Astrocyte (in vitro differentiated cells and primary cell): ENCODE measurements at regions not wholly inside any gene's neighbourhood (a gene's known extent, or its start where the extent isn't known, plus 50 kb on each side); places are given as distances from the start of the nearest gene placed in this dataset.

Experiments used
- DNase-seq: peaks from one replicate; pipeline ENCODE4 v3.0.0-alpha.2; 2010; ENCODE audit warnings: low read depth
- FAIRE-seq: peaks from 2 replicates; lab custom pipeline; 2011; peaks lifted over from hg19 to GRCh38; lab: Jason Lieb, UNC
- H2AFZ ChIP-seq: 2 replicates; pipeline ENCODE4 v1.6.0; 2012; ENCODE audit warnings: low read depth, low read length, inconsistent platforms
- H3K27ac ChIP-seq: 2 replicates; pipeline ENCODE4 v1.5.1; 2011; ENCODE audit warnings: low read depth, low read length, inconsistent platforms
- H3K27me3 ChIP-seq: 2 replicates; pipeline ENCODE4 v1.6.0; 2011; ENCODE audit warnings: low read length, inconsistent platforms; ENCODE audit not compliant: insufficient read depth
- H3K36me3 ChIP-seq: 2 replicates; pipeline ENCODE4 v1.5.1; 2011; ENCODE audit warnings: low read length, inconsistent platforms; ENCODE audit not compliant: insufficient read depth
- H3K4me1 ChIP-seq: 2 replicates; pipeline ENCODE4 v1.5.1; 2011; ENCODE audit warnings: low read length, inconsistent platforms; ENCODE audit not compliant: insufficient read depth
- H3K4me2 ChIP-seq: 2 replicates; pipeline ENCODE4 v1.6.0; 2012; ENCODE audit warnings: low read length, inconsistent platforms
- H3K4me3 ChIP-seq: 2 replicates; pipeline ENCODE4 v1.5.1; 2011; ENCODE audit warnings: low read depth, mild to moderate bottlenecking, low read length, inconsistent platforms; ENCODE audit not compliant: insufficient read depth
- H3K79me2 ChIP-seq: 2 replicates; pipeline ENCODE4 v1.6.0; 2012; ENCODE audit warnings: mild to moderate bottlenecking, low read length, inconsistent platforms; ENCODE audit not compliant: insufficient read depth
- H3K9ac ChIP-seq: 2 replicates; pipeline ENCODE4 v1.6.0; 2012; ENCODE audit warnings: mild to moderate bottlenecking, low read length, inconsistent platforms
- H3K9me3 ChIP-seq: 2 replicates; pipeline ENCODE4 v1.5.1; 2012; ENCODE audit warnings: low read depth, mild to moderate bottlenecking, low read length, inconsistent platforms; ENCODE audit not compliant: insufficient read depth
- H4K20me1 ChIP-seq: 2 replicates; pipeline ENCODE4 v1.6.0; 2012; ENCODE audit warnings: low read length, inconsistent platforms; ENCODE audit not compliant: insufficient read depth
- H3K27ac Mint-ChIP-seq: one replicate; pipeline ENCODE4 v1.8.0; 2021; ENCODE audit warnings: mild to moderate bottlenecking, mixed read lengths; ENCODE audit not compliant: unreplicated experiment
- H3K27me3 Mint-ChIP-seq: one replicate; pipeline ENCODE4 v1.8.0; 2021; ENCODE audit warnings: low read depth, mixed read lengths; ENCODE audit not compliant: unreplicated experiment
- H3K36me3 Mint-ChIP-seq: one replicate; pipeline ENCODE4 v1.8.0; 2021; ENCODE audit warnings: low read depth, mixed read lengths; ENCODE audit not compliant: unreplicated experiment
- H3K4me1 Mint-ChIP-seq: one replicate; pipeline ENCODE4 v1.8.0; 2021; ENCODE audit warnings: low read depth, mixed read lengths; ENCODE audit not compliant: unreplicated experiment
- H3K4me3 Mint-ChIP-seq: one replicate; pipeline ENCODE4 v1.8.0; 2021; ENCODE audit warnings: mild to moderate bottlenecking, moderate library complexity, mixed read lengths; ENCODE audit not compliant: unreplicated experiment
- H3K9me3 Mint-ChIP-seq: one replicate; pipeline ENCODE4 v1.8.0; 2021; ENCODE audit warnings: mild to moderate bottlenecking, mixed read lengths; ENCODE audit not compliant: unreplicated experiment
- CTCF ChIP-seq: IDR thresholded peaks from 2 replicates; pipeline ENCODE4 v1.5.1; 2011; ENCODE audit warnings: low read depth, mild to moderate bottlenecking, inconsistent platforms, low read length, moderate library complexity; ENCODE audit not compliant: insufficient read depth
- EZH2 ChIP-seq: IDR thresholded peaks from 2 replicates; pipeline ENCODE4 v1.6.1; 2012; ENCODE audit warnings: mild to moderate bottlenecking, low read length, inconsistent platforms; ENCODE audit not compliant: insufficient read depth

DNA sequence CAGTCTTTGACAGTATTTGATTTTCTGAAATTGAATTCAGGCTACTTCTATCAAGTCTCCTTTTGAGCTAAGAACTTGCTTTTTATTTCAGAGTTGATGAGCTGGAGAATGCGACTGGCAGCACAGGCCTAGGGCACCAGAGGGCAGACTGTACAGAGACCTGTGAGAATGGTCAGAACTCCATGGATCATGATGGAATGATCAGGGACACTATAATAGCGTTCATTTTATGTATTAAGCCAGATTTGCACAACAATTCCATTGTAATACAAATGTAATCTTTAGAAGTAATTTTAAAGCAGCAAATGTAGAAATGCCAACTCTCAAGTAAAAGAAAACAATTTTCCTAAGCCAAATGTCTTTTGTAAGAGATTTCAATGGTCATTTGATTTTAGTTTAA, 902.4 kb downstream of the NR2F1-AS1 start:
- Histone ChIP-seq H3K4me3 (no peak overlapping the region), H3K79me2 (no peaks in the 10 kb centered on the region), H3K4me2 (no peak overlapping the region), H3K36me3 (no peaks in the 10 kb centered on the region), H3K27me3 (no peaks in the 10 kb centered on the region), H3K9ac (no peak overlapping the region), H2AFZ (no peak overlapping the region), H3K4me1 (no peaks in the 10 kb centered on the region), H3K27ac (no peak overlapping the region), H4K20me1 (no peaks in the 10 kb centered on the region), H3K9me3 (no peaks in the 10 kb centered on the region)
- TF ChIP-seq CTCF, result no peak
- TF ChIP-seq EZH2, result no peak
- no peak for FAIRE-seq
- Mint-ChIP-seq H3K36me3 (no peaks in the 10 kb centered on the region), H3K27ac (no peak overlapping the region), H3K4me3 (no peak overlapping the region), H3K27me3 (no peaks in the 10 kb centered on the region), H3K4me1 (no peaks in the 10 kb centered on the region), H3K9me3 (no peaks in the 10 kb centered on the region)
- no peak for DNase-seq

- no peak overlapping the region for H3K4me2 ChIP-seq
- TF ChIP-seq CTCF, result no peak
- TF ChIP-seq EZH2, result no peak
- Mint-ChIP-seq H3K9me3 (no peaks in the 10 kb centered on the region), H3K27me3 (no peaks in the 10 kb centered on the region), H3K4me1 (no peaks in the 10 kb centered on the region), H3K4me3 (no peak overlapping the region), H3K27ac (no peak overlapping the region), H3K36me3 (no peaks in the 10 kb centered on the region)
- H3K4me1 ChIP-seq, result no peaks in the 10 kb centered on the region
- H3K36me3 ChIP-seq, result no peaks in the 10 kb centered on the region
- no peak overlapping the region for H2AFZ ChIP-seq
- H3K27ac ChIP-seq, result no peak overlapping the region
- DNase-seq (no peak), FAIRE-seq (no peak)
- H3K4me3 ChIP-seq, result no peak overlapping the region
- no peak overlapping the region for H3K9ac ChIP-seq
- H3K79me2 ChIP-seq, result no peaks in the 10 kb centered on the region
- no peaks in the 10 kb centered on the region for H4K20me1 ChIP-seq
- no peaks in the 10 kb centered on the region for H3K27me3 ChIP-seq
- H3K9me3 ChIP-seq, result no peaks in the 10 kb centered on the region
Observed at GRCh38 chr5:92676215-92677165, 904.5 kb downstream of the NR2F1-AS1 start.

DNA sequence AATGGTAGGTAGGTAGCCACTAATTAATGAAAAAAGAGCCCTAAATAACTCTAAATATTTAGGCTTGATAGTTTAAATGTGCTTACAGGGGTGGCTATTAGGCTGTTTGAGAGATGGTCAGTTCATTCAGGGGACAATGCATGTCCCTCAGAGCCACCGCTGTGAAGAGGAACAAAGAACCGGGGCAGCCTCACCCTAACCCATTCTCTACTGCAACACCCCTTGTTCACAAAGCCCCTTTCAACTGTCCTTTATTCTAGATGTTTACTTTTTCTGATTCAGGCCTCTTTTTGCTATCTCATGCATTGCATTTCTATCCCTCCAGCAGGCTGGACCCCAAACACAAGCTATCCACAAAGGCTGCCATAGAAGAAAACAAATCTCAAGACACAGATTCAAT, 906.7 kb downstream of the NR2F1-AS1 start:
- Histone ChIP-seq H3K36me3 (no peaks in the 10 kb centered on the region), H3K27me3 (no peaks in the 10 kb centered on the region), H4K20me1 (no peaks in the 10 kb centered on the region), H2AFZ (no peak overlapping the region), H3K9me3 (no peaks in the 10 kb centered on the region), H3K79me2 (no peaks in the 10 kb centered on the region), H3K4me3 (no peak overlapping the region), H3K4me1 (no peaks in the 10 kb centered on the region), H3K4me2 (no peak overlapping the region), H3K9ac (no peak overlapping the region), H3K27ac (no peak overlapping the region)
- TF ChIP-seq EZH2 (no peak), CTCF (no peak)
- Mint-ChIP-seq H3K4me1 (no peaks in the 10 kb centered on the region), H3K4me3 (no peak overlapping the region), H3K27ac (no peak overlapping the region), H3K9me3 (no peaks in the 10 kb centered on the region), H3K36me3 (no peaks in the 10 kb centered on the region), H3K27me3 (no peaks in the 10 kb centered on the region)
- DNase-seq, result no peak
- FAIRE-seq, result no peak
